DMS153 treated with DMSO at 0.1 percent for 48 hours (cell line): ENCODE measurements at regions not wholly inside any gene's neighbourhood (a gene's known extent, or its start where the extent isn't known, plus 50 kb on each side); places are given as distances from the start of the nearest gene placed in this dataset.
"Not testable (repeated sequence)": the region's sequence is repeated elsewhere in the genome, so short reads cannot be mapped to it uniquely, and the experiment has no call there.

ENCODE experiments used
- DNase-seq: peaks from one replicate; lab custom pipeline; 2025; ENCODE audit not compliant: unreplicated experiment; lab: John Stamatoyannopoulos, UW

DNA sequence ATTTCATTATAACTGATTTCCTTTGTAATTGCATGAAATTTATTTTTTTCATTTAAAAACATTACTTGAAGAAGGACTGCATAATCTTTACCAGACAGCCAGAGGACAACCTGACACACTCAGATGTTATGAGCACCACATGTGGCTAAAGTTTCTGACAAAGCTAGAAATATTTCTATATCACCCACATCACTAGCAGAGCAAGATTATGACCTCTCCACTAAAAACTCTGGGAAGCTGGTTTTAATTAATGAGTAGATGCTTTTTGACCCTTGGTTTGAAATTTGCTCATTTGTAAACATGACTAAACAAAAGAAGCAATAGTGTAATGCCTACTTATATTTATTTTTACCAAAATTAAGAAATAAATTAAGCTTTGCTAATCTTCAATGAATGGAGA is 661.5 kb upstream of the EPHA5 start:
- no peak for DNase-seq

DNA sequence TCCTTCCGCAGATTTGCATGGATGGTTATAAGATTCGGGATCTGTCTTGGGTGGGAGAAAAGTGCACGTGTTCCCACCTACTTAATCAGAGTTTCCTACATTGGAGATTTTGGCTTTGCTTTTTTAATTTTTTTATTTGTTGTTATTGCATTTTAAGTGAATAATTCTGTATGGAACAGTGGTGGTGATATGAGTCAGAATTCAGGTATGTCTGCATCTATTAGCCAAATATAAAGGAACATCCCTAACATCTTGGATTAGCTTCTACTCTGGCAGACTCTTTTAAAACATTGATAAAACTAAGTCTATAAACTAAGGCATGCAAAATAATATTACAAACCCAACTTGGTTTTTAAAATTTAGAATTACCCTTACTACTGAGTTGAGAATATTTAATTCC is 659.8 kb upstream of the EPHA5 start:
- no peak for DNase-seq

- no peak for DNase-seq
Measured at GRCh38 chr4:66328803-66329574, 658.7 kb upstream of the EPHA5 start.

GRCh38 chr4:66307641-66308438 is 637.6 kb upstream of the EPHA5 start:
- no peak for DNase-seq

GRCh38 chr4:66300336-66300934 is 630.1 kb upstream of the EPHA5 start:
- no peak for DNase-seq

GRCh38 chr4:66298569-66298968 is 628.3 kb upstream of the EPHA5 start:
- DNase-seq, result no peak

GRCh38 chr4:66297703-66298102 is 627.4 kb upstream of the EPHA5 start:
- no peak for DNase-seq

GRCh38 chr4:66294638-66295037 is 624.3 kb upstream of the EPHA5 start:
- no peak for DNase-seq

GRCh38 chr4:66284991-66285451 is 614.7 kb upstream of the EPHA5 start:
- DNase-seq, result no peak

GRCh38 chr4:66279084-66279483 is 608.8 kb upstream of the EPHA5 start:
- no peak for DNase-seq

GRCh38 chr4:66275411-66276038 is 605.2 kb upstream of the EPHA5 start:
- DNase-seq, result no peak

DNA sequence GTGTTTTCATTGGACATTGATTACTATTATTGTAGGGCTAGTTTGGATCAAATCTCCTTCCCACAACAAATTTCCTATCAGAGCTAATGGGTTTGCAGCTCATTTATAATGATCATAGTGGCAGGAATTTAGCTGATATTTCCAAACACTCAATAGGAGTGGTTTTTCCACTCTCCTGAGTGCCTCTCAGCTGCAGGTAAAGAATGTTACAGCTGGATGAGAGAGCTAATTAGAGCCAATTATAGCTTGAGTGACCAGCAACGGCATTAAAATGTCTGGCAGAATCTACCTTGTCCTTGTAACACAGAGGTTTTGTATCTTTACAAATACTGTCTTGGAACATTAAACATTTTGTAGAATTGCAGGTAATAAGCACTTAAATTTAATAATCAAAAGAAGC is 602.8 kb upstream of the EPHA5 start:
- DNase-seq, result no peak

DNA sequence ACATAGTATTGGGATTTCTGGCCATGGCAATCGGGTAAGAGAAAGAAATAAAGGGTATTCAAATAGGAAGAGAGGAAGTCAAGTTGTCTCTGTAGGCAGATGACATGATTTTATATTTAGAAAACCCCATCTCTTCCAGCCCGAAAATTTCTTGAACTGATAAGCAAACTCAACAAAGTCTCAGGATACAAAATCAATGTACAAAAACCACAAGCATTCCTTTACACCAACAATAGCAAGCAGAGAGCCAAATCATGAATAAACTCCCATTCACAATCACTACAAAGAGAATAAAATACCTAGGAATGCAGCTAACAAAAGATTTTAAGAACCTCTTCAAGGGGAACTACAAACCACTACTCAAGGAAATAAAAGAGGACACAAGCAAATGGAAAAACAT is 600.1 kb upstream of the EPHA5 start:
- not testable (repeated sequence) for DNase-seq

DNA sequence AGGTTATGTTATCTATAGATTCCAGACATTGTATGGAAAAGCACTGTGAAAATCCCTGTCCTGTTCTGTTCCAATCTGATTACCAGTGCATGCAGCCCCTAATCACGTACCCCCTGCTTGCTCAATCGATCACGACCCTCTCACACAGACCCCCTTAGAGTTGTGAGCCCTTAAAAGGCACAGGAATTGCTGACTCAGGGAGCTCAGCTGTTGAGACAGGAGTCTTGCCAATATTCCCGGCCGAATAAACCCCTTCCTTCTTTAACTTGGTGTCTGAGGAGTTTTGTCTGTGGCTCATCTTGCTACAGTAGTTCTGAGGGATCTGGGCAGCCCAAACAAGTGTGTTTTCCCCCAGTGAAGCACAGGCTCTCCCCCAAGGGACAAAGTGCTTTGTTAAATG is 596.3 kb upstream of the EPHA5 start:
- DNase-seq, result not testable (repeated sequence)

GRCh38 chr4:66266035-66266434 is 595.7 kb upstream of the EPHA5 start:
- DNase-seq, result no peak

GRCh38 chr4:66252291-66252690 is 582.0 kb upstream of the EPHA5 start:
- DNase-seq, result no peak

GRCh38 chr4:66246643-66247042 is 576.4 kb upstream of the EPHA5 start:
- DNase-seq, result no peak

GRCh38 chr4:66235876-66236275 is 565.6 kb upstream of the EPHA5 start:
- no peak for DNase-seq

- no peak for DNase-seq
Measured at GRCh38 chr4:66229885-66230284, 559.6 kb upstream of the EPHA5 start.

GRCh38 chr4:66225539-66225938 is 555.2 kb upstream of the EPHA5 start:
- no peak for DNase-seq

DNA sequence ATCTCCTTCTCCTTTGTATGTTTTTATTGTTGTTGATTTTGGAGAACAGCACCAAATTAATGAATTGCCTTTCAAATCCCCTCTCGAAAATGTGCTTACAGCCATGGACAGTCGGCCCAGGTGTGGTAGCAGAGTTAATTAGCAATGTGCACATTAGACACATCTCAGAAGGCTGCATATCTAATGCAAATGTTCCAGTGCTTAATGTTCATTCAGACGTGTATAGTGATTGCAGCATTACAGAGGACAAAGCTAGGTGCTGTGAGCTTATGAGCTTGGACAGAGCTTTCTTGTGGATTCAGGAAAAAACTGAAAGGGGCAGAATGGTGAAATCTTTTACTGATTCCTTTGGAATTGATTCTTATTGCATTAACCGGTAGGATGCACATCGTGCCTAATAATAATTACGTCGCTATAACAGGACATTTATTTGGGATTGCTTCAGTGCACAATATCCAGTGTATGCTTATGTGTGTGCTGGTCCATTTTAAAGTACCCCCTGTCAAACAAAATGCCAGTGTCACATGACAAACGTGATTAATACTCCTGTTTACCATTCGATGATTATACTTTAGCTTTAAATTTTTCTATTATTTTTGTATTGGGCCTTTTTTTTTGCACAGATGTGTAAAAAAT is 552.9 kb upstream of the EPHA5 start:
- no peak for DNase-seq
